MM.1S (cell line): ENCODE measurements at regions not wholly inside any gene's neighbourhood (a gene's known extent, or its start where the extent isn't known, plus 50 kb on each side); places are given as distances from the start of the nearest gene placed in this dataset.

Experiments used
- DNase-seq: peaks from one replicate; pipeline ENCODE4 v3.0.0-alpha.2; 2015
- H2AFZ ChIP-seq: fragments of 300-600 bp; sonication (generic); 2 replicates; pipeline ENCODE4 v1.6.0; 2016; ENCODE audit warnings: antibody characterized with exemption, low read length
- H3F3A ChIP-seq: fragments of 300-600 bp; sonication (generic); 2 replicates; pipeline ENCODE4 v1.6.1; 2016; ENCODE audit warnings: mild to moderate bottlenecking, antibody characterized with exemption, low read length, moderate library complexity, mixed read lengths; ENCODE audit not compliant: insufficient read depth
- H3K27ac ChIP-seq: fragments of 300-600 bp; sonication (generic); 2 replicates; pipeline ENCODE4 v1.5.1; 2016; ENCODE audit warnings: mild to moderate bottlenecking, low read length
- H3K27me3 ChIP-seq: fragments of 300-600 bp; sonication (generic); replicated peaks from 2 replicates; pipeline ENCODE4 v1.6.0; 2016; ENCODE audit warnings: low read length; ENCODE audit not compliant: insufficient read depth
- H3K36me3 ChIP-seq: fragments of 300-600 bp; sonication (generic); replicated peaks from 2 replicates; pipeline ENCODE4 v1.6.1; 2016; ENCODE audit warnings: mild to moderate bottlenecking, low read length, mixed read lengths; ENCODE audit not compliant: insufficient read depth
- H3K4me1 ChIP-seq: fragments of 300-600 bp; sonication (generic); 2 replicates; pipeline ENCODE4 v1.6.1; 2016; ENCODE audit warnings: low read length, mixed read lengths
- H3K4me2 ChIP-seq: fragments of 300-600 bp; sonication (generic); 2 replicates; pipeline ENCODE4 v1.6.0; 2016; ENCODE audit warnings: low read depth, low read length
- H3K4me3 ChIP-seq: fragments of 300-600 bp; sonication (generic); 2 replicates; pipeline ENCODE4 v1.5.1; 2016; ENCODE audit warnings: low read length, mixed read lengths
- H3K79me2 ChIP-seq: fragments of 300-600 bp; sonication (generic); 2 replicates; pipeline ENCODE4 v1.6.1; 2016; ENCODE audit warnings: mixed run types, low read length, mixed read lengths
- H3K9ac ChIP-seq: fragments of 300-600 bp; sonication (generic); 2 replicates; pipeline ENCODE4 v1.6.1; 2016; ENCODE audit warnings: low read length, mixed read lengths
- H3K9me2 ChIP-seq: fragments of 300-600 bp; sonication (generic); replicated peaks from 2 replicates; pipeline ENCODE4 v1.6.1; 2016; ENCODE audit warnings: mild to moderate bottlenecking, low read length, mixed read lengths; ENCODE audit not compliant: insufficient read depth
- H3K9me3 ChIP-seq: fragments of 300-600 bp; sonication (generic); replicated peaks from 2 replicates; pipeline ENCODE4 v1.6.1; 2016; ENCODE audit warnings: mild to moderate bottlenecking, low read length, mixed read lengths; ENCODE audit not compliant: insufficient read depth
- H4K20me1 ChIP-seq: fragments of 300-600 bp; sonication (generic); 2 replicates; pipeline ENCODE4 v1.6.1; 2016; ENCODE audit warnings: mild to moderate bottlenecking, low read length, moderate library complexity, mixed read lengths; ENCODE audit not compliant: insufficient read depth
- CTCF ChIP-seq: fragments of 300-600 bp; sonication (generic); IDR thresholded peaks from 2 replicates; pipeline ENCODE4 v1.5.1; 2016; ENCODE audit warnings: antibody characterized with exemption, low read length, mixed read lengths
- EZH2 ChIP-seq: fragments of 300-600 bp; sonication (generic); optimal IDR thresholded peaks from 2 replicates; pipeline ENCODE3; 2017; ENCODE audit warnings: low read depth, mild to moderate bottlenecking, antibody characterized with exemption, low read length, mixed read lengths
- EZH2phosphoT487 ChIP-seq: fragments of 300-600 bp; sonication (generic); IDR thresholded peaks from 2 replicates; pipeline ENCODE4 v1.6.1; 2018; ENCODE audit warnings: antibody characterized with exemption, low read length

- Histone ChIP-seq H3K4me3 (no peak overlapping the region), H3K4me1 (no peaks in the 10 kb centered on the region), H3K9me2 (no peaks in the 10 kb centered on the region), H3K9me3 (no peaks in the 10 kb centered on the region), H3K27me3 (no peaks in the 10 kb centered on the region), H2AFZ (no peak overlapping the region), H3K27ac (no peak overlapping the region), H3K9ac (no peak overlapping the region), H3K4me2 (no peak overlapping the region), H4K20me1 (no peaks in the 10 kb centered on the region), H3K36me3 (no peaks in the 10 kb centered on the region), H3K79me2 (no peaks in the 10 kb centered on the region), H3F3A (no peaks in the 10 kb centered on the region)
- DNase-seq = peak; percentile 31
- TF ChIP-seq EZH2 (no peak), CTCF (peak; percentile 51), EZH2phosphoT487 (no peak)
Observed at GRCh38 chr10:107814865-107815487, 650.5 kb upstream of the SORCS1 start.

- no peak for DNase-seq
- no peaks in the 10 kb centered on the region for H3K4me1 ChIP-seq
- no peaks in the 10 kb centered on the region for H3K9me2 ChIP-seq
- H3K9me3 ChIP-seq = no peaks in the 10 kb centered on the region
- no peaks in the 10 kb centered on the region for H3K79me2 ChIP-seq
- H3K36me3 ChIP-seq = no peaks in the 10 kb centered on the region
- H3K27ac ChIP-seq = no peak overlapping the region
- no peaks in the 10 kb centered on the region for H4K20me1 ChIP-seq
- no peak overlapping the region for H3K9ac ChIP-seq
- H2AFZ ChIP-seq = no peak overlapping the region
- H3F3A ChIP-seq = no peaks in the 10 kb centered on the region
- H3K4me3 ChIP-seq = no peak overlapping the region
- TF ChIP-seq CTCF (no peak), EZH2phosphoT487 (no peak), EZH2 (no peak)
- no peak overlapping the region for H3K4me2 ChIP-seq
- no peaks in the 10 kb centered on the region for H3K27me3 ChIP-seq
Observed at GRCh38 chr10:107813451-107814162, 649.1 kb upstream of the SORCS1 start.

GRCh38 chr10:107809889-107810288 lies 645.4 kb upstream of the SORCS1 start:
- TF ChIP-seq EZH2 = no peak
- TF ChIP-seq CTCF = no peak
- no peak for TF ChIP-seq EZH2phosphoT487
- Histone ChIP-seq H3K9me2 (no peaks in the 10 kb centered on the region), H3K36me3 (no peaks in the 10 kb centered on the region), H3K27ac (no peak overlapping the region), H2AFZ (no peak overlapping the region), H3K27me3 (no peaks in the 10 kb centered on the region), H3K4me1 (no peaks in the 10 kb centered on the region), H3K4me3 (no peak overlapping the region), H3K9ac (no peak overlapping the region), H3K79me2 (no peaks in the 10 kb centered on the region), H3K9me3 (no peaks in the 10 kb centered on the region; the same call in 1 of the 2 replicates), H3K4me2 (no peak overlapping the region), H4K20me1 (no peaks in the 10 kb centered on the region), H3F3A (no peaks in the 10 kb centered on the region)
- no peak for DNase-seq
